Urinary bladder (tissue), 3 donors: ENCODE measurements at regions not wholly inside any gene's neighbourhood (a gene's known extent, or its start where the extent isn't known, plus 50 kb on each side); places are given as distances from the start of the nearest gene placed in this dataset.
"Not testable (repeated sequence)": the region's sequence is repeated elsewhere in the genome, so short reads cannot be mapped to it uniquely, and the experiment has no call there.

Experiments
- DNase-seq: peaks from one replicate; pipeline ENCODE4 v3.0.0-alpha.2; 2015; ENCODE audit errors: extremely low spot score
- H3K27ac ChIP-seq: one replicate; pipeline ENCODE4 v1.5.1; 2013; ENCODE audit warnings: low read depth, mild to moderate bottlenecking, moderate library complexity
- H3K36me3 ChIP-seq: one replicate; pipeline ENCODE4 v1.6.1; 2013; ENCODE audit warnings: mild to moderate bottlenecking, moderate library complexity; ENCODE audit not compliant: insufficient read depth
- H3K4me1 ChIP-seq: one replicate; pipeline ENCODE4 v1.6.1; 2013; ENCODE audit warnings: mild to moderate bottlenecking, moderate library complexity; ENCODE audit not compliant: insufficient read depth
- H3K4me3 ChIP-seq: one replicate; pipeline ENCODE4 v1.5.1; 2013; ENCODE audit warnings: low read depth, low read length
- WGBS: extraction: QIAGEN DNeasy Blood & Tissue Kit; methylation state at CpG from one replicate; pipeline ENCODE4 v1.1.7; 2013; 5-methylcytosine and 5-hydroxymethylcytosine counted together
- donor health status: healthy with polysubstance abuse.
- donor health status: healthy.

DNA sequence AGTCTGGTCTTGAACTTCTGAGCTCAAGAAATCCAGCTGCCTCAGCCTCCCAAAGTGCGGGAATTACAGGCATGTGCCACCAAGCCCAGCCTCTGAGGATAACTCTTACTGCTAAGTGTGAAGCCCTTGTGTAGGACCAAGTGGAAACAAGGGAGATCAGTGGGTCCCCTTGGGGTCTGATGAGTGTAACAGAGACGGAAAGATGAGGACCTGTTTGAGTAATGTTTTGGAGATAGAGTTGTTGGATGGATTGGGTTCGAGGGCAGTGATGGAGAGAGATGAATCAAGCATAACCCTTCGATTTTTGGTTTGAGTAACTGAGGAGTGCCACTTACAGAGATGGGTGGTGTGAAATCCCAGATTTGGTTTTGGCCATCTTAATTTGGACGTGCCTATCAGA lies 378.7 kb downstream of the ANAPC1 start:
- DNase-seq, H3K36me3 ChIP-seq, H3K27ac ChIP-seq, H3K4me1 ChIP-seq, H3K4me3 ChIP-seq: not testable (repeated sequence)
- WGBS: 74% methylated on average over 5 of the region's 5 CpGs

DNA sequence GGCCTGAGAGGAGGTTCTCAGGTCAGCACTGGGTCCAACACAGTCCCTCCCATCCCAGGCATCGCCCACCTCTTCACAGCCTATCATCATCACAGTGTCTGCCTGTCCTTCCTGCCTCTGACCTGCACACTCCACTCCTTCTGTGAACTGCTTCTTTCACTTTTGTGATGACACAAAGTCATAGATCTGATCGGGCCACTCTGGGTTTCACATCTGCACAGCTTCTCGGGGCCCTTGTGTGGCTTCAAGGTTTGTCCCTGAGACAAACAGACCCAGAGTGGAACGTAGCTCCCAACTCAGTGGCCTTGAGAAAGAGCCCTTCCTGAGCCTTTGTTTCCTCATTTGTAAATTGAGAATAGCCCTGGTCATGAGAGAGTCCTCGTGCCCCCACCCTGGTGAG lies 377.1 kb downstream of the ANAPC1 start:
- WGBS: 82% methylated on average over 4 of the region's 5 CpGs
- H3K36me3 ChIP-seq, H3K27ac ChIP-seq, H3K4me1 ChIP-seq, H3K4me3 ChIP-seq, DNase-seq: not testable (repeated sequence)

DNA sequence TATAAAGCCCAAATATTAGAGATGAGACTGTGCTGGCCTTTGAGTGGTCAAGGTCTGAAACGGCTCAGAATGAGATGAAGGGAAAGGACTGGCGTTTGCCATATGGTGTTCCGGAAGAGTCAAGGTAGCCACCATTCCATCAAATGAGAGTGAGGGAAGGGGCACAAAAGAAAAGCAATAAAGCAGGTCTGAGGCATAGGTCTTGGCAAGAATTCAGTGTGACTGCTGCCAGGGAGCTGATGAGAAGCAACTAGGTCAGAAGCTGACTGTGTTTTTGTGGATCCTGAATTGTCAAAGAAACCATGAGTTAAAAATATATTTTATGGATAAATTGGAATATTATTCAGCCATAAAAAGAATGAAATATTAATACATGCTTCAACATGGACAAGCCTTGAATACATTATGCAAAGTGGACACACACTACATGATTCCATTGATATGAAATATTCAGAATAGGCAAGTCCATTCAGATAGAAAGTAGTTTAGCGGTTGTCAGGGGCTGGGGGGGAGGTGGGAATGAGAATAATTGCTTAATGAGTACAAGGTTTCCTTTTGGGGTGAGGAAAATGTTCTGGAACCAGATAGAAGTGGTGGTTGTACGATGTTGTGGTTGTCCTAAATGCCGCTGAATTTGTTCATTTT lies 374.6 kb downstream of the ANAPC1 start:
- WGBS: 92% methylated on average over 6 of the region's 6 CpGs
- not testable (repeated sequence) for DNase-seq, H3K4me1 ChIP-seq, H3K27ac ChIP-seq, H3K36me3 ChIP-seq, H3K4me3 ChIP-seq

DNA sequence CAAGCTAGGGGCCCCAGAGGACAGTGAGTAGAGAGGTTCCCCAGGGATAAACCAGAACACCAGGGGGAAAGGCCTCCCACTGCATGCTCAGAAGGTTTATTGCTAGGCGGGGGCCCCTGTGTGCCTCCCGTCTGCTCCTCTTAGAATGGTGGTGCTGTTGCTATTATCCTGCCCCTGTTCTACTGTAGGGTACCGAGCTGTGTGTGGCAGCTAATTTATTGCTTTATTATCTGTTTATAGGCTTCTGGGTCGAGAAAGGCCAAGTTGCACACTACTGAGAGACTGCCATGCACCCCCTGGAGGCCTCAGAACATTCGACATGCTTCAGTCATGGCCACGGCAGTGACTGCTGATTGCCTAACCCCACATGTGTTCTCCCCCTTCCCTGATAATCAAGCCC lies 373.6 kb downstream of the ANAPC1 start:
- H3K27ac ChIP-seq, H3K4me1 ChIP-seq, H3K36me3 ChIP-seq, DNase-seq, H3K4me3 ChIP-seq: not testable (repeated sequence)
- 87% methylated on average over 6 of the region's 6 CpGs for WGBS

DNA sequence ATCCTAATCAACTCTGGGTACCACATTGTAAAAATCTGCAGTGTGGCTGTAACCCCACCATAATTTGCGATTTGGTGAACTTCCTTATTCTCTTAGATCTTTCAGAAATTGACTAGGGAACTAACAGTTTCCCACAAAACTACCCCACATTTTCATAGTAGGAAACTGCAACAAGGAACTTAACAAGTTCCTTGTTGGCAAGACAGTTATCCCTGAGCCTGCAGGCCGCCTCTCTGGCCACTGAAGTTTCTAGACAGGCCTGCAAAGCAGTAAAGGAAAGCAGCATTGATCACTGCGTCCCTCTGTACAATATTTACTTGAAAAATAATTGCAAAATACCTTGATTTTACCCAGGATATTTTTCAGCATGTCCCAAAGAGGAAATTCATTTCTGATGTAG lies 372.9 kb downstream of the ANAPC1 start:
- not testable (repeated sequence) for H3K4me1 ChIP-seq, H3K27ac ChIP-seq, H3K36me3 ChIP-seq, H3K4me3 ChIP-seq, DNase-seq
- 92% methylated on average over 3 of the region's 3 CpGs for WGBS

DNA sequence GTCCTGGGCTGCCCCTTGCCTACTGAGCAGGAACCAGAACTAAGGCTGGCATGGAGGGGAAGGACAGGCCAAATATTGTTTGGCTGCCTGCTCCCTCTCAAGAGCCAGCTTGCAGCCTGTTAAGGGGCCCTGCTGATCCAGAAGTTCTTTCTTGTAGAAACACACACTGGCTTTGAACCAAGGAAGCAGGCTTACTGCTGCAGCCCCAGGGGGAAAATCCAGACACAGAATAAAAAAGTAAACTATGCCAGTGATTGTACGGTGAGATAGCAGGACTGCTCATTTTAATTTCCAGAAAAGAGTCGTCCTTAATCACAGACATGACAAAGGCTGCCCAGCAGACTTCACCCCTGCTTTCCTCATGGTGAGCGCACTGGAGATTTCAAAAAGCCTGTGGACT lies 371.6 kb downstream of the ANAPC1 start:
- not testable (repeated sequence) for H3K4me3 ChIP-seq, H3K4me1 ChIP-seq, H3K36me3 ChIP-seq, DNase-seq, H3K27ac ChIP-seq
- 37% methylated on average over 2 of the region's 3 CpGs for whole genome bisulfite sequencing

DNA sequence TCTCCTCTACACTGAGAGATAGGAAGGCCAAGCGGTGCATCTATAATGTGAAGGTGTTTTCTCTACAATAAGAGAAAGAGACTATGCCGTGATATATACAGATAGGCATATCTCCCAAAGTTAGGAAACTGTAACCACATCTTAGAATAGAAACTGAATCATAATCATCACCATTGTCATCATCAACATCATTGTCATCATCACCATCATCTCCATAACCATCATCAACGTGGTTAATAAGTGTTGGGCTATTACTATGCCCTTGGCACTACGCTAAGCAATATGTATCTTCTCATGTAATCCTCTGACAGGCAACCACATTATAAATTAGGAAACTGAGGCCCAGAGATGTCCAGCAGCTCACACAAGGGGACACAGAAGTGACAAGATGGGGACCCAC lies 369.9 kb downstream of the ANAPC1 start:
- not testable (repeated sequence) for H3K27ac ChIP-seq, H3K36me3 ChIP-seq, DNase-seq, H3K4me3 ChIP-seq, H3K4me1 ChIP-seq
- WGBS: 95% methylated on average over 3 of the region's 4 CpGs

DNA sequence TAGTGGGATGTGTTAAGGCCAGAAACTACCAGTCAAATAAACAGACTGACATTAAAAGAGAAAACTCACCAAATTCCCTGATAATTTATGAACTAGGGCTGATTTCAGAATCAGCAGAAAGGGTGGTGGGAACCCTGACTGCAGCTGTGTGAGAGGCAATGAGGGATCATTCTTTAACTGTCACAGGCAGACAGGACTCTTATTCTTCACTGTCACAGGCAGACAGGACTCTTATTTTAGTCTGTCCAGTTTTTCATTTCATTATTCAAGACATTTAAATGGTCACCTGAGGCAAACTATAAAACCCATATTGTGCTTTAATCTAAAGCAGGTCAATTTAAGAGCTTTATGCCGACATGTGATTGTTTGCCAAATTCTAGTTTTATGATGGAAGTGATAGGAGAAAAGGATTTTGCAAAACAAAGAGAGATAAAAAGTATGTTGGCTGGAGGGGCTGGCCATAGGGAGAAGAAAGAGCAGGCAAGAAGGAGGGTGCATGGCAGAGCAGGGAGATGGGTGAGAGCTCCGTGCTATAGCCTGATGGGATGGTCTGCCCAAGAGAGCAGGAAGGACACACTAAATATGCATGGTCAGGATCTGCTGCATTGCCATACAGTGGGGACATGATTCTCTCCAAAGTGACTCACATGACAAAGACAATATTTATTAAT lies 366.8 kb downstream of the ANAPC1 start:
- not testable (repeated sequence) for H3K4me3 ChIP-seq, DNase-seq, H3K4me1 ChIP-seq, H3K27ac ChIP-seq, H3K36me3 ChIP-seq
- 45% methylated on average over 1 of the region's 2 CpGs for WGBS

DNA sequence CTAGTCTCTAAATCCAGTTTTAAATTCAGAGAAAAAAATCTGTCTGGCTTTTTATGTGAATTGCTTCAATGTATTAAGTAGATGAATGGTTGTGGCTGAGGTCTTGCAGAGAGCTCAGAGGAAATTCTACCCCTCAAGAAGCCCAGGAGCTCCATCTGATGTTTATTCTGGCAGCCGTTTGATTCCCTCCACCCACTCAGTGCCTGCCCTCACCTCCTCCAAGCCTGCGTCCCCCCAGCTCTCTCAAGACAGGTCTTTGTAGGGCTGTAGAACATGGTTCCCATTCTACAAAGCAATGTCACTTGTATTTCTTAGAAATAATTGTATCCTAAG lies 366.3 kb downstream of the ANAPC1 start:
- H3K36me3 ChIP-seq, H3K27ac ChIP-seq, DNase-seq, H3K4me1 ChIP-seq, H3K4me3 ChIP-seq: not testable (repeated sequence)
- WGBS: 70% methylated on average over 2 of the region's 2 CpGs

DNA sequence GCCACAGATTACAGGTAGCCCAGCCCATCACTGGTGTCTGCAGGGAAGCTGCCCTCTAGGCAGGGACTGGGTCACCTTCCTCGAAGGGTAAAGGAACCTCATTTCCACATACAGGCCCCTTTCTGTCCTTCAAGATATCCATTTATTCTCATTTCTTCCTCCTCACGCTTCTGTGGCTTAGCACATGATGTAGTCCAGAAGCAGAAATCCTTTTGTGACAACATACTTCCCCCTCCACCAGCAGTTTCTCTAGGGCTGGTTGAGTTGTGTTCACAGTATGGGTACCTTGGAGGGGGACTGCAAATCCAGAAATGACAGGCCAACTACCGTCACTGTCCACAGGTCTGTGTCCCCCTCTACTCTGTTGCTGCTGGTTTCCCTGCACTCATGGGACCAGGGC lies 364.9 kb downstream of the ANAPC1 start:
- Histone ChIP-seq H3K27ac (no peak overlapping the region), H3K36me3 (no peaks in the 10 kb centered on the region), H3K4me3 (no peak overlapping the region), H3K4me1 (no peaks in the 10 kb centered on the region)
- WGBS: 81% methylated on average over 3 of the region's 3 CpGs
- DNase-seq: no peak

DNA sequence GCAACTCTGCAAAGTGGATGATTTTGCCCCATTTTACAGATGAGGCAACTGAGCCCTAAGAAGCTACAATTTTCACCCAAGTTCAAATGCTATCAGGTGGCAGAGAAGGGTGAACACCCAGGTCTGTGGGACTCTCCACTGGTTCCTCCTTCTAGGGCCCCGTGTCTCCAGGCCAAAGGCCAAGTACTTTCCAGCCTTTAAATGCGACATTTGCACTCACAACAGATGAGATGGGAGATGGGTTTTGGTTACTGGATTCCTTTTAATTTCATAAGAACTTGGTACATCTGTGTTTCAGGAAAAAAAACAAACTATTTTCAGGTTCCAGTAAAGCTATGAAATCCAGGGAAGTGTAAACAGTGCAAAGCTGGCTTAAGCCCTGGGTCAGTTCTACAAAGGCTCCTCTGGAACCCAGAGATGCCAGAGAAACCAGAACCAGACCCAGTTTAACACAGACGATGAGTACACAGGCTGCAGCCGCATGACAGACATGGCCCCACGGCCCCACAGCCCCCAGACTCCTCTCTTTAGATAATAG lies 361.7 kb downstream of the ANAPC1 start:
- Histone ChIP-seq H3K4me1 (no peaks in the 10 kb centered on the region), H3K36me3 (no peaks in the 10 kb centered on the region), H3K27ac (no peak overlapping the region), H3K4me3 (no peak overlapping the region)
- 40% methylated on average over 5 of the region's 5 CpGs for WGBS
- DNase-seq: no peak

DNA sequence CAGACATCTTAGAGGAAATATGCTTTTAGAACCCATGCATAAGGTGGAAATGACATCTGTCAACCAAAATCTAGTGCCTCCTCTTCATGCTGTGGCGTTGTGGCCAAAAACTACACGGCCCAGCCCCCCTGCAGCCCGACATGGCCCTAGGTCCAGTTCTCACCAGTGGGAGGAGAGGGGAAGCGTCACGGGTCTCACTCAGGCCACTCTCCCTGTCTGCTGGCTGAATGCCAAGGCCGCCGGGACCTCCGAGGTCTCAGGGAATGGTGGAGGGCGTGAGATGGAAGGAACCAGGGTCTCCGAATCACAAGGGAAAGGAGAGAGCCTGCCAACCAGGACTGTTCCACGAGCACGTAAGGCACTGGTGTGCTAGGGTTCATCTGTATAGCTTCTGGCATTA lies 361.0 kb downstream of the ANAPC1 start:
- Histone ChIP-seq H3K27ac (no peak overlapping the region), H3K4me1 (no peaks in the 10 kb centered on the region), H3K4me3 (no peak overlapping the region), H3K36me3 (no peaks in the 10 kb centered on the region)
- WGBS: 49% methylated on average over 12 of the region's 12 CpGs
- no peak for DNase-seq

DNA sequence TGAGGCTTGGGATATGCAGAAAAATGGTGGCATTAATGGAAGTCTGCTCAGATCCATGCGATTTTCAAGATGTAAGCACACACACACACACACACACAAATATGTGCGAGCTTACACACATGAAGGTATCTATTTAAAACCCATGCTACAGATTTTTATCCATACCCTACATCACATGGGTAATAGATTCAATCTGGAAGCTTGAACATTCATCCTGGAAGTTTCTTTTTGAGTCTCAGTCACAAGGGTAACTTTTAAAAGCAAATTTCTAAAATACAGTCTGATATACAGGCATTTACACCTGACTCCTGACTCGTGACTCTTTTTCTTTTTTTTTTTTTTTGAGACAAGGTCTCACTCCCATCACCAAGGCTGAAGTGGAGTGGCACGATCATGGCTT lies 359.0 kb downstream of the ANAPC1 start:
- H3K4me1 ChIP-seq, DNase-seq, H3K27ac ChIP-seq, H3K36me3 ChIP-seq, H3K4me3 ChIP-seq: not testable (repeated sequence)
- 91% methylated on average over 4 of the region's 4 CpGs for WGBS

DNA sequence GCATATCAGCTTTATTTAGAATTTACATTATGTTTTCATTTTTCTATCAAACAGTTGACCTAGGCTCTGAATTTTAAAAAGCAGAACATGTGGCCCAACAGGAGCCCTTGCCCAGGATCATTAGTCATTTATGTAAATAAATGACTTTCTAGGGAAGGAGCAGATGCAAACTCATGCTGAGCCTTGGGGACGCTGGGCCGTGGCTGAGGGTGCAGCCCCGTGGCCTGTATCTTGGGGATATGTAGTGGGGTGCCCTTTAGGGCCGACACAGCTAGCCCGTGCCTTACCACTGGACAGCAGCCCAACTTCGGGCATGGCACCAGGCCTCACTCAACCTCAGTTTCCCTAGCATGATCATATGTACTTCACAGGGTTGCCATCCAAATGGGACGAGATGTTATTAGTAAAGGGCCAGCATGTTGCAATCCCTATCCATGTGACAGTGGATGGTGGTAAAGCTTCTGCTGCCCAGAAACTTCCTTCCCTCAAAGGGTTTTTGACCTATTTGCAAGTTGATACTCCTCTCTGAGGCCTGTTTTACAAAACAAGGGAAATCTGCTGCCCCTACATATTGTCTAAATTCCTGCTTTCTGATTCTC lies 357.9 kb downstream of the ANAPC1 start:
- H3K36me3 ChIP-seq, H3K4me3 ChIP-seq, H3K4me1 ChIP-seq, H3K27ac ChIP-seq, DNase-seq: not testable (repeated sequence)
- WGBS: 69% methylated on average over 7 of the region's 7 CpGs
